Neuronal stem cell (in vitro differentiated cells): ENCODE measurements at regions not wholly inside any gene's neighbourhood (a gene's known extent, or its start where the extent isn't known, plus 50 kb on each side); places are given as distances from the start of the nearest gene placed in this dataset.

ENCODE experiments used
- DNase-seq: peaks from one replicate; pipeline ENCODE4 v3.0.0-alpha.2; 2013; ENCODE audit warnings: low spot score
- H2AFZ ChIP-seq: one replicate; pipeline ENCODE4 v1.6.1; 2013; ENCODE audit warnings: mild to moderate bottlenecking, low read length, inconsistent platforms
- H2AK5ac ChIP-seq: 2 replicates; pipeline ENCODE4 v1.6.1; 2013; ENCODE audit warnings: low read depth, mild to moderate bottlenecking, inconsistent platforms, low read length, moderate library complexity, mixed read lengths
- H2BK120ac ChIP-seq: 2 replicates; pipeline ENCODE4 v1.6.1; 2013; ENCODE audit warnings: low read depth, mild to moderate bottlenecking, inconsistent platforms, low read length, moderate library complexity, mixed read lengths
- H2BK12ac ChIP-seq: one replicate; pipeline ENCODE4 v1.6.1; 2013; ENCODE audit warnings: low read length, inconsistent platforms
- H2BK15ac ChIP-seq: 2 replicates; pipeline ENCODE4 v1.6.1; 2013; ENCODE audit warnings: mild to moderate bottlenecking, low read length, inconsistent platforms, mixed read lengths
- H2BK5ac ChIP-seq: one replicate; pipeline ENCODE4 v1.6.1; 2013; ENCODE audit warnings: inconsistent platforms, mild to moderate bottlenecking, low read length, moderate library complexity
- H3K14ac ChIP-seq: one replicate; pipeline ENCODE4 v1.6.1; 2013; ENCODE audit warnings: low read length, inconsistent platforms
- H3K18ac ChIP-seq: 2 replicates; pipeline ENCODE4 v1.6.1; 2013; ENCODE audit warnings: low read length, inconsistent platforms
- H3K23ac ChIP-seq: 2 replicates; pipeline ENCODE4 v1.6.1; 2013; ENCODE audit warnings: low read depth, mild to moderate bottlenecking, mixed read lengths, low read length, inconsistent platforms; ENCODE audit not compliant: poor library complexity
- H3K27ac ChIP-seq: replicated peaks from 3 replicates; pipeline ENCODE4 v1.5.1; 2013; ENCODE audit warnings: low read length, inconsistent platforms
- H3K27me3 ChIP-seq, 3 experiments: 2 replicates each; pipeline ENCODE4 v1.6.1; 2013; ENCODE audit warnings: low read length in 3 of 3, mild to moderate bottlenecking in 2 of 3, inconsistent platforms in 1 of 3, low read depth in 1 of 3, mixed read lengths in 1 of 3, moderate library complexity in 1 of 3; ENCODE audit not compliant: control insufficient read depth in 3 of 3, insufficient read depth in 3 of 3
- H3K36me3 ChIP-seq, 2 donors: replicated peaks in 1 of 2; 2 replicates each; pipeline ENCODE4 v1.6.1; 2013; ENCODE audit warnings: low read length in 2 of 2; ENCODE audit not compliant: control insufficient read depth in 2 of 2, insufficient read depth in 2 of 2
- H3K4ac ChIP-seq: 2 replicates; pipeline ENCODE4 v1.6.1; 2013; ENCODE audit warnings: inconsistent platforms, mild to moderate bottlenecking, low read length, moderate library complexity
- H3K4me1 ChIP-seq, 2 donors: 1 replicate in 1 of 2; 2 replicates in 1 of 2; pipeline ENCODE4 v1.6.1; 2013; ENCODE audit warnings: low read length in 2 of 2, low read depth in 1 of 2; ENCODE audit not compliant: control insufficient read depth in 2 of 2, insufficient read depth in 1 of 2
- H3K4me2 ChIP-seq: one replicate; pipeline ENCODE4 v1.6.1; 2013; ENCODE audit warnings: mild to moderate bottlenecking, low read length, inconsistent platforms; ENCODE audit not compliant: insufficient read depth, poor library complexity, severe bottlenecking
- H3K4me3 ChIP-seq, 2 donors: 2 replicates each; pipeline ENCODE4 v1.5.1; 2013; ENCODE audit warnings: low read length in 2 of 2, mild to moderate bottlenecking in 2 of 2, inconsistent platforms in 1 of 2, moderate library complexity in 1 of 2
- H3K79me1 ChIP-seq: one replicate; pipeline ENCODE4 v1.6.1; 2013; ENCODE audit warnings: low read depth, mild to moderate bottlenecking, inconsistent platforms, low read length, moderate library complexity
- H3K9ac ChIP-seq: one replicate; pipeline ENCODE4 v1.6.1; 2013; ENCODE audit warnings: mild to moderate bottlenecking, low read depth, low read length, inconsistent platforms; ENCODE audit not compliant: poor library complexity
- H3K9me3 ChIP-seq, 2 donors: replicated peaks in 1 of 2; 2 replicates each; pipeline versions ENCODE3 to v1.6.1; 2013; ENCODE audit warnings: low read length in 2 of 2, mild to moderate bottlenecking in 2 of 2, inconsistent platforms in 1 of 2, low read depth in 1 of 2, mixed read lengths in 1 of 2, moderate library complexity in 1 of 2; ENCODE audit not compliant: control insufficient read depth in 2 of 2, insufficient read depth in 1 of 2
- H4K8ac ChIP-seq: one replicate; pipeline ENCODE4 v1.6.1; 2013; ENCODE audit warnings: low read depth, mild to moderate bottlenecking, inconsistent platforms, low read length, moderate library complexity
- H4K91ac ChIP-seq: one replicate; pipeline ENCODE4 v1.6.1; 2013; ENCODE audit warnings: low read length, low read depth, mild to moderate bottlenecking, inconsistent platforms; ENCODE audit not compliant: poor library complexity
- WGBS, 2 donors: extraction: QIAGEN DNeasy Blood & Tissue Kit; methylation state at CpG; one replicate each; pipeline ENCODE4 v1.1.7; 2013; ENCODE audit warnings: missing lambda C conversion rate in 2 of 2, mixed read lengths in 1 of 2; ENCODE audit not compliant: insufficient read length in 2 of 2, insufficient replicate concordance in 1 of 2; ENCODE audit errors: extremely low coverage in 2 of 2; 5-methylcytosine and 5-hydroxymethylcytosine counted together

GRCh38 chr20:56702931-56703840 is 74.1 kb downstream of the TFAP2C start:
- no peak overlapping the region for H4K8ac ChIP-seq
- H2BK12ac ChIP-seq: no peak overlapping the region
- no peak overlapping the region for H2BK5ac ChIP-seq
- H3K9ac ChIP-seq: no peak overlapping the region
- H2BK15ac ChIP-seq: no peak overlapping the region
- H4K91ac ChIP-seq: no peak overlapping the region
- no peak for DNase-seq
- no CpG with 5 or more reads among the region's 21 CpGs for WGBS, 2 donors
- H3K27me3 ChIP-seq: peaks cover 0 to under 1% (median 0%) of the 10 kb centered on the region in 3 experiments
- H3K36me3 ChIP-seq: no peaks in the 10 kb centered on the region
- no peaks in the 10 kb centered on the region for H3K79me1 ChIP-seq
- no peak overlapping the region for H3K14ac ChIP-seq
- no peak overlapping the region for H3K4me3 ChIP-seq
- H3K23ac ChIP-seq: no peak overlapping the region
- no peaks in the 10 kb centered on the region for H3K9me3 ChIP-seq
- no peak overlapping the region for H3K4me2 ChIP-seq
- no peak overlapping the region for H2AK5ac ChIP-seq
- no peak overlapping the region for H2BK120ac ChIP-seq
- H3K4ac ChIP-seq: no peak overlapping the region
- H3K18ac ChIP-seq: no peak overlapping the region
- peaks cover 0 to 2% of the 10 kb centered on the region in 2 donors for H3K4me1 ChIP-seq
- no peak overlapping the region for H2AFZ ChIP-seq
- no peak overlapping the region for H3K27ac ChIP-seq

- Histone ChIP-seq H3K9me3 (no peaks in the 10 kb centered on the region), H3K36me3 (no peaks in the 10 kb centered on the region), H3K4me3 (no peak overlapping the region), H3K4ac (no peak overlapping the region), H2BK12ac (no peak overlapping the region), H2BK15ac (no peak overlapping the region), H2BK5ac (peak overlapping the region; percentile 83), H2AK5ac (no peak overlapping the region), H3K27ac (no peak overlapping the region), H3K4me2 (no peak overlapping the region), H3K14ac (no peak overlapping the region), H3K9ac (no peak overlapping the region), H3K27me3 (peaks cover 0 to 2% (median 0%) of the 10 kb centered on the region in 3 experiments), H4K91ac (no peak overlapping the region), H3K23ac (no peak overlapping the region), H3K18ac (no peak overlapping the region), H4K8ac (no peak overlapping the region), H3K79me1 (no peaks in the 10 kb centered on the region), H2BK120ac (no peak overlapping the region), H3K4me1 (peaks cover 0 to 4% of the 10 kb centered on the region in 2 donors), H2AFZ (no peak overlapping the region)
- DNase-seq: no peak
- WGBS, 2 donors: no CpG with 5 or more reads among the region's 6 CpGs
Measured at GRCh38 chr20:56706867-56707360, 77.8 kb downstream of the TFAP2C start.

GRCh38 chr20:56708991-56709390 is 79.9 kb downstream of the TFAP2C start:
- H3K4me2 ChIP-seq: no peak overlapping the region
- H4K8ac ChIP-seq: no peak overlapping the region
- H2BK120ac ChIP-seq: no peak overlapping the region

GRCh38 chr20:56710125-56710524 is 81.0 kb downstream of the TFAP2C start:
- Histone ChIP-seq H3K9ac (no peak overlapping the region), H3K14ac (peak overlapping the region; percentile 2), H3K18ac (no peak overlapping the region), H3K4me1 (peaks cover 0 to 5% of the 10 kb centered on the region in 2 donors), H2AFZ (no peak overlapping the region), H3K9me3 (no peaks in the 10 kb centered on the region), H3K23ac (no peak overlapping the region), H2BK15ac (no peak overlapping the region), H4K8ac (peak overlapping the region; percentile 4), H2BK5ac (no peak overlapping the region), H4K91ac (no peak overlapping the region), H2BK12ac (no peak overlapping the region), H3K79me1 (no peaks in the 10 kb centered on the region), H3K4me3 (no peak overlapping the region), H3K4me2 (no peak overlapping the region), H3K4ac (no peak overlapping the region), H2AK5ac (peak overlapping the region; percentile 26), H3K36me3 (no peaks in the 10 kb centered on the region), H3K27ac (no peak overlapping the region), H2BK120ac (peak overlapping the region; percentile 72), H3K27me3 (peaks cover 0 to 2% (median 0%) of the 10 kb centered on the region in 3 experiments)
- no peak for DNase-seq
- no CpG with 5 or more reads among the region's 11 CpGs for WGBS, 2 donors

More at GRCh38 chr20:56708991-56709390, 79.9 kb downstream of the TFAP2C start:
- H3K79me1 ChIP-seq: no peaks in the 10 kb centered on the region
- no CpG with 5 or more reads among the region's 14 CpGs for WGBS, 2 donors
- no peak overlapping the region for H2AFZ ChIP-seq
- DNase-seq: no peak
- H2BK15ac ChIP-seq: no peak overlapping the region
- no peak overlapping the region for H3K9ac ChIP-seq
- no peaks in the 10 kb centered on the region for H3K9me3 ChIP-seq
- no peak overlapping the region for H2BK5ac ChIP-seq
- H2BK12ac ChIP-seq: peak overlapping the region; percentile 10
- H2AK5ac ChIP-seq: peak overlapping the region; percentile 81
- H3K14ac ChIP-seq: peak overlapping the region; percentile 89
- H3K27me3 ChIP-seq: peaks cover 0 to 2% (median 0%) of the 10 kb centered on the region in 3 experiments
- H3K4ac ChIP-seq: no peak overlapping the region
- H3K36me3 ChIP-seq: no peaks in the 10 kb centered on the region
- no peak overlapping the region for H3K23ac ChIP-seq
- peaks cover 0 to 4% of the 10 kb centered on the region in 2 donors for H3K4me1 ChIP-seq
- H3K4me3 ChIP-seq: no peak overlapping the region
- peak overlapping the region; percentile 87 for H3K18ac ChIP-seq
- no peak overlapping the region for H4K91ac ChIP-seq
- H3K27ac ChIP-seq: no peak overlapping the region
